K562 (cell line): ENCODE measurements at regions not wholly inside any gene's neighbourhood (a gene's known extent, or its start where the extent isn't known, plus 50 kb on each side); places are given as distances from the start of the nearest gene placed in this dataset.

ENCODE experiments used
- GATA2 ChIP-seq: sonication (generic); formaldehyde crosslinking; IDR thresholded peaks from 2 replicates; pipeline ENCODE4 v1.4.0; 2020; ENCODE audit warnings: mild to moderate bottlenecking, missing genetic modification reagents
- NONO ChIP-seq, 2 experiments: fragments of 200-400 bp in 1 of 2; fragments of 450-650 bp in 1 of 2; formaldehyde crosslinking in 1 of 2; IDR thresholded peaks; 2 replicates each; pipeline ENCODE4 v1.6.1; 2017; ENCODE audit warnings: low read depth in 2 of 2, mild to moderate bottlenecking in 2 of 2, moderate library complexity in 2 of 2, low read length in 1 of 2
- RAD21 ChIP-seq, 2 experiments: fragments of 250-450 bp in 1 of 2; fragments of 450-650 bp in 1 of 2; sonication (Bioruptor Pico) in 1 of 2; formaldehyde crosslinking in 1 of 2; IDR thresholded peaks in 1 of 2; conservative IDR thresholded peaks in 1 of 2; 2 replicates each; pipeline versions ENCODE4 v1.4.0 to v1.8.0; 2020 to 2022; ENCODE audit warnings: mild to moderate bottlenecking in 2 of 2, moderate library complexity in 1 of 2
- ZNF134 ChIP-seq: fragments of 250-450 bp; sonication (Bioruptor Pico); conservative IDR thresholded peaks from 2 replicates; pipeline ENCODE4 v1.4.0; 2020
- TF ChIP-seq, protein P1 (sequence below), 2 experiments: fragments of 450-650 bp; IDR thresholded peaks; 2 replicates each; pipeline ENCODE4 v1.6.1; 2016; ENCODE audit warnings: mild to moderate bottlenecking in 2 of 2, borderline replicate concordance in 1 of 2, low read depth in 1 of 2, moderate library complexity in 1 of 2
- TF ChIP-seq, protein P2 (sequence below): fragments of 450-650 bp; formaldehyde crosslinking; IDR thresholded peaks from 2 replicates; pipeline ENCODE4 v1.4.0; 2020; ENCODE audit warnings: mild to moderate bottlenecking, moderate library complexity

DNA sequence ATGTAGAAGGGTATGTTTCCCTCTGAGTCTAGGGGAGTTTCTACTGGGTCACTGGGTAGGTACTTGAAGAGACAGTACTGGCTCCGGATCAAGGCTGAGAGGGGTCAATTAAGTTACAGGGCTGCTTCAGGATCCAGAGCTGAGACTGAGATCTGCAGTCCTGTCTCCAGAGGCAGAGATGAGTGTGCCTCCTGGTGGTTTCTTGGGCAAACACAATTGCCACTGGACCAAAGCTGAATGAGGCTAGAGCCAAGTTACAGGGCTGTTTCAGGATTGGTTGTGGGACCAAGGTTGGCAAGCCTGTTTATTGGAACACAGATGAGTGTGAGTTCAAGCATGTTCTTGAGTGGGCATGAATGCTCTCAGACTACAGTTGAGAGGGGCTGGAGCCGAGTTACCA, 157.9 kb downstream of the ADCYAP1 start (continued):
- TF ChIP-seq, protein P1, sequence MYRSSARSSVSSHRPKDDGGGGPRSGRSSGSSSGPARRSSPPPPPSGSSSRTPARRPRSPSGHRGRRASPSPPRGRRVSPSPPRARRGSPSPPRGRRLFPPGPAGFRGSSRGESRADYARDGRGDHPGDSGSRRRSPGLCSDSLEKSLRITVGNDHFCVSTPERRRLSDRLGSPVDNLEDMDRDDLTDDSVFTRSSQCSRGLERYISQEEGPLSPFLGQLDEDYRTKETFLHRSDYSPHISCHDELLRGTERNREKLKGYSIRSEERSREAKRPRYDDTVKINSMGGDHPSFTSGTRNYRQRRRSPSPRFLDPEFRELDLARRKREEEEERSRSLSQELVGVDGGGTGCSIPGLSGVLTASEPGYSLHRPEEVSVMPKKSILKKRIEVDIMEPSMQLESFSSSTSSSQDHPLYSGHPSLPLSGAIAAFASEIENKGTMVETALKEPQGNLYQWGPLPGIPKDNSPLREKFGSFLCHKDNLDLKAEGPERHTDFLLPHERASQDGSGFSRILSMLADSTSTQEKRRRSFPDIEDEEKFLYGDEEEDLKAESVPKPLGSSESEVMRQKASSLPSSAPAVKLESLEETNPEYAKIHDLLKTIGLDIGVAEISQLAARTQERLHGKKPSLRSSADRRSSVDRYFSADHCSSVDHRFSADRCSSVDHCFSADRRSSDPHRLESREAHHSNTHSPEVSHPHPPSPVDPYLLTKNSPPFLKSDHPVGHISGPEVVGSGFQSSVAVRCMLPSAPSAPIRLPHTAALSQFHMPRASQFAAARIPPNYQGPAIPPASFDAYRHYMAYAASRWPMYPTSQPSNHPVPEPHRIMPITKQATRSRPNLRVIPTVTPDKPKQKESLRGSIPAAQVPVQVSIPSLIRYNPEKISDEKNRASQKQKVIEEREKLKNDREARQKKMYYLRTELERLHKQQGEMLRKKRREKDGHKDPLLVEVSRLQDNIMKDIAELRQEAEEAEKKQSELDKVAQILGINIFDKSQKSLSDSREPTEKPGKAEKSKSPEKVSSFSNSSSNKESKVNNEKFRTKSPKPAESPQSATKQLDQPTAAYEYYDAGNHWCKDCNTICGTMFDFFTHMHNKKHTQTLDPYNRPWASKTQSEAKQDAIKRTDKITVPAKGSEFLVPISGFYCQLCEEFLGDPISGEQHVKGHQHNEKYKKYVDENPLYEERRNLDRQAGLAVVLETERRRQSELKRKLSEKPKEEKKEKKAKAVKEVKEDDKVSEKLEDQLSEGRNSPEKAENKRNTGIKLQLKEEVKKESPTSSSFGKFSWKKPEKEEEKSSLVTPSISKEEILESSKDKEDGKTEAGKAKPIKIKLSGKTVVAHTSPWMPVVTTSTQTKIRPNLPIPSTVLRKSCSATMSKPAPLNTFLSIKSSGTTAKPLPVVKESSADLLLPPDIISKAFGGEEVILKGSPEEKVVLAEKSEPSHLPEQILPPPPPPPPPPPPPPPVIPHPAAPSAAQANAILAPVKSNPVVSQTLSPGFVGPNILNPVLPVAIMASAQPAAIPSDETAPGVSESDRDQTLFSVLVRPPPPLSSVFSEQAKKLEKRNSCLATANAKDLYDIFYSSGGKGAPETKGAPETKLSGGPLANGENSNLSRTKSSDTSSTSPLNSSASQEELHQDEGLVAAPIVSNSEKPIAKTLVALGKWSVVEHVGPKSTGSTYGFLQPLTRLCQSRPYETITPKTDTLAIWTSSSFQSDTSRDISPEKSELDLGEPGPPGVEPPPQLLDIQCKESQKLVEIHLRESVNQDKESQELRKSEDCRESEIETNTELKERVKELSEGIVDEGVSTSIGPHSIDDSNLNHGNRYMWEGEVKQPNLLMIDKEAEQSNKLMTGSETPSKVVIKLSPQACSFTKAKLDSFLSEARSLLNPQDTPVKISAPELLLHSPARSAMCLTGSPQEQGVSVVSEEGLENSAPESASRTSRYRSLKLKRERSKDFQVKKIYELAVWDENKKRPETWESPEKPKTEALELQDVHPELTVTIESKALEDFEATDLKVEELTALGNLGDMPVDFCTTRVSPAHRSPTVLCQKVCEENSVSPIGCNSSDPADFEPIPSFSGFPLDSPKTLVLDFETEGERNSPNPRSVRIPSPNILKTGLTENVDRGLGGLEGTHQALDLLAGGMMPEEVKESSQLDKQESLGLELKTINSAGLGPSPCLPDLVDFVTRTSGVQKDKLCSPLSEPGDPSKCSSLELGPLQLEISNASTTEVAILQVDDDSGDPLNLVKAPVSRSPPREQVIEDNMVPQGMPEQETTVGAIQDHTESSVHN (IDR thresholded peaks at IDR 0.05; ENCODE audit: borderline replicate concordance in 1 of 2, low read depth in 1 of 2): no peak
- TF ChIP-seq RAD21 (CRISPR knock-in tag; conservative IDR thresholded peaks at IDR 0.05 in 1 of 2, IDR thresholded peaks at IDR 0.05 in 1 of 2): peak; percentile 80 to 94
- 0 out of 4 replicates have a peak, but pooled peaks of 1 of the 2 experiments have one; percentile 8 for TF ChIP-seq NONO (IDR thresholded peaks at IDR 0.05; ENCODE audit: low read depth in 2 of 2, low read length in 1 of 2)
- TF ChIP-seq GATA2 (CRISPR knock-in tag): 0 out of 2 replicates have a peak, but pooled peaks have one; percentile 9
- TF ChIP-seq, protein P2, sequence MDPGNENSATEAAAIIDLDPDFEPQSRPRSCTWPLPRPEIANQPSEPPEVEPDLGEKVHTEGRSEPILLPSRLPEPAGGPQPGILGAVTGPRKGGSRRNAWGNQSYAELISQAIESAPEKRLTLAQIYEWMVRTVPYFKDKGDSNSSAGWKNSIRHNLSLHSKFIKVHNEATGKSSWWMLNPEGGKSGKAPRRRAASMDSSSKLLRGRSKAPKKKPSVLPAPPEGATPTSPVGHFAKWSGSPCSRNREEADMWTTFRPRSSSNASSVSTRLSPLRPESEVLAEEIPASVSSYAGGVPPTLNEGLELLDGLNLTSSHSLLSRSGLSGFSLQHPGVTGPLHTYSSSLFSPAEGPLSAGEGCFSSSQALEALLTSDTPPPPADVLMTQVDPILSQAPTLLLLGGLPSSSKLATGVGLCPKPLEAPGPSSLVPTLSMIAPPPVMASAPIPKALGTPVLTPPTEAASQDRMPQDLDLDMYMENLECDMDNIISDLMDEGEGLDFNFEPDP (CRISPR knock-in tag): no peak
- no peak for TF ChIP-seq ZNF134 (CRISPR knock-in tag)
